ENCODE measurements at regions not wholly inside any gene's neighbourhood (a gene's known extent, or its start where the extent isn't known, plus 50 kb on each side); places are given as distances from the start of the nearest gene placed in this dataset.

GRCh38 chr6:164827537-164827936 is 481.9 kb downstream of the C6orf118 start:
- no TSS peak for BruUV-seq (replicated peaks)
- Mint-ChIP-seq H3K9me3 (ENCODE audit: unreplicated experiment) (no peaks in the 10 kb centered on the region), H3K4me1 (ENCODE audit: low read depth, unreplicated experiment) (no peaks in the 10 kb centered on the region), H3K36me3 (ENCODE audit: insufficient read depth, unreplicated experiment) (no peaks in the 10 kb centered on the region), H3K27ac (ENCODE audit: unreplicated experiment) (no peak overlapping the region), H3K4me3 (ENCODE audit: unreplicated experiment) (no peak overlapping the region), H3K27me3 (ENCODE audit: insufficient read depth, unreplicated experiment) (no peaks in the 10 kb centered on the region)
- ChIA-PET CTCF (no interaction called here), POLR2A (interaction anchor here (0.7 kb wide), 1 partner anchor 677 kb away, joined by 3 read pairs; no protein-coding TSS in a partner anchor)
- Histone ChIP-seq H3K27me3 (replicated peaks; ENCODE audit: control insufficient read depth, insufficient read depth, low read length) (no peaks in the 10 kb centered on the region), H3K4me1 (no peaks in the 10 kb centered on the region), H3K9me3 (no peaks in the 10 kb centered on the region), H3K36me3 (ENCODE audit: control insufficient read depth, insufficient read depth, low read length) (no peaks in the 10 kb centered on the region), H3K4me3 (ENCODE audit: low read depth, low read length) (no peak overlapping the region)
- TF ChIP-seq CTCF (IDR thresholded peaks at IDR 0.05; ENCODE audit: insufficient read depth in 1 of 2, low read depth in 1 of 2, low read length in 1 of 2, severe bottlenecking in 1 of 2, unreplicated experiment in 1 of 2), result no peak
- intact Hi-C loops (cut with micrococcal nuclease; ENCODE audit: unreplicated experiment), result no loop called here
- DNase-seq, result no peak

- intact Hi-C loops (cut with micrococcal nuclease; ENCODE audit: unreplicated experiment), result no loop called here
- Histone ChIP-seq H3K4me1 (no peaks in the 10 kb centered on the region), H3K9me3 (no peaks in the 10 kb centered on the region), H3K4me3 (ENCODE audit: low read depth, low read length) (no peak overlapping the region), H3K27me3 (replicated peaks; ENCODE audit: control insufficient read depth, insufficient read depth, low read length) (no peaks in the 10 kb centered on the region), H3K36me3 (ENCODE audit: control insufficient read depth, insufficient read depth, low read length) (no peaks in the 10 kb centered on the region)
- no TSS peak for BruUV-seq (replicated peaks)
- no peak for TF ChIP-seq CTCF (IDR thresholded peaks at IDR 0.05; ENCODE audit: insufficient read depth in 1 of 2, low read depth in 1 of 2, low read length in 1 of 2, severe bottlenecking in 1 of 2, unreplicated experiment in 1 of 2)
- H3K27me3 Mint-ChIP-seq (ENCODE audit: insufficient read depth, unreplicated experiment), result no peaks in the 10 kb centered on the region
- POLR2A ChIA-PET, result interaction anchor here (0.7 kb wide), 1 partner anchor 676 kb away, joined by 3 read pairs; no protein-coding TSS in a partner anchor
- CTCF ChIA-PET, result no interaction called here
- H3K9me3 Mint-ChIP-seq (ENCODE audit: unreplicated experiment), result no peaks in the 10 kb centered on the region
- H3K27ac Mint-ChIP-seq (ENCODE audit: unreplicated experiment), result no peak overlapping the region
- H3K4me1 Mint-ChIP-seq (ENCODE audit: low read depth, unreplicated experiment), result no peaks in the 10 kb centered on the region
- H3K36me3 Mint-ChIP-seq (ENCODE audit: insufficient read depth, unreplicated experiment), result no peaks in the 10 kb centered on the region
- DNase-seq, result no peak
- H3K4me3 Mint-ChIP-seq (ENCODE audit: unreplicated experiment), result no peak overlapping the region
These were observed 482.5 kb downstream of the C6orf118 start for GRCh38 chr6:164826831-164827468.

GRCh38 chr6:164825386-164825785 is 484.0 kb downstream of the C6orf118 start:
- Mint-ChIP-seq H3K4me1 (ENCODE audit: low read depth, unreplicated experiment) (no peaks in the 10 kb centered on the region), H3K9me3 (ENCODE audit: unreplicated experiment) (no peaks in the 10 kb centered on the region), H3K27me3 (ENCODE audit: insufficient read depth, unreplicated experiment) (no peaks in the 10 kb centered on the region), H3K36me3 (ENCODE audit: insufficient read depth, unreplicated experiment) (no peaks in the 10 kb centered on the region), H3K27ac (ENCODE audit: unreplicated experiment) (no peak overlapping the region), H3K4me3 (ENCODE audit: unreplicated experiment) (no peak overlapping the region)
- DNase-seq, result no peak
- Histone ChIP-seq H3K4me1 (no peaks in the 10 kb centered on the region), H3K4me3 (ENCODE audit: low read depth, low read length) (no peak overlapping the region), H3K27me3 (replicated peaks; ENCODE audit: control insufficient read depth, insufficient read depth, low read length) (no peaks in the 10 kb centered on the region), H3K36me3 (ENCODE audit: control insufficient read depth, insufficient read depth, low read length) (no peaks in the 10 kb centered on the region), H3K9me3 (no peaks in the 10 kb centered on the region)
- ChIA-PET POLR2A (no interaction called here), CTCF (interaction anchor here (0.6 kb wide), 1 partner anchor 16 kb away, joined by 4 read pairs; no protein-coding TSS in a partner anchor)
- intact Hi-C loops (cut with micrococcal nuclease; ENCODE audit: unreplicated experiment), result no loop called here
- no peak for TF ChIP-seq CTCF (IDR thresholded peaks at IDR 0.05; ENCODE audit: insufficient read depth in 1 of 2, low read depth in 1 of 2, low read length in 1 of 2, severe bottlenecking in 1 of 2, unreplicated experiment in 1 of 2)
- BruUV-seq (replicated peaks), result no TSS peak

All from Caco-2 (cell line).